B cell (primary cell): ENCODE measurements at regions not wholly inside any gene's neighbourhood (a gene's known extent, or its start where the extent isn't known, plus 50 kb on each side); places are given as distances from the start of the nearest gene placed in this dataset.

ENCODE experiments used
- EZH2 ChIP-seq: IDR thresholded peaks from 2 replicates; pipeline ENCODE4 v1.6.1; 2012; ENCODE audit warnings: borderline replicate concordance, low read depth, mild to moderate bottlenecking, moderate library complexity, low read length; ENCODE audit not compliant: insufficient read depth, poor library complexity, severe bottlenecking
- TF ChIP-seq, protein P1 (sequence below): fragments of 200-600 bp; IDR thresholded peaks from one replicate; pipeline ENCODE4 v1.8.0; 2022; ENCODE audit warnings: antibody characterized with exemption, mild to moderate bottlenecking

- TF ChIP-seq EZH2: no peak
- TF ChIP-seq, protein P1, sequence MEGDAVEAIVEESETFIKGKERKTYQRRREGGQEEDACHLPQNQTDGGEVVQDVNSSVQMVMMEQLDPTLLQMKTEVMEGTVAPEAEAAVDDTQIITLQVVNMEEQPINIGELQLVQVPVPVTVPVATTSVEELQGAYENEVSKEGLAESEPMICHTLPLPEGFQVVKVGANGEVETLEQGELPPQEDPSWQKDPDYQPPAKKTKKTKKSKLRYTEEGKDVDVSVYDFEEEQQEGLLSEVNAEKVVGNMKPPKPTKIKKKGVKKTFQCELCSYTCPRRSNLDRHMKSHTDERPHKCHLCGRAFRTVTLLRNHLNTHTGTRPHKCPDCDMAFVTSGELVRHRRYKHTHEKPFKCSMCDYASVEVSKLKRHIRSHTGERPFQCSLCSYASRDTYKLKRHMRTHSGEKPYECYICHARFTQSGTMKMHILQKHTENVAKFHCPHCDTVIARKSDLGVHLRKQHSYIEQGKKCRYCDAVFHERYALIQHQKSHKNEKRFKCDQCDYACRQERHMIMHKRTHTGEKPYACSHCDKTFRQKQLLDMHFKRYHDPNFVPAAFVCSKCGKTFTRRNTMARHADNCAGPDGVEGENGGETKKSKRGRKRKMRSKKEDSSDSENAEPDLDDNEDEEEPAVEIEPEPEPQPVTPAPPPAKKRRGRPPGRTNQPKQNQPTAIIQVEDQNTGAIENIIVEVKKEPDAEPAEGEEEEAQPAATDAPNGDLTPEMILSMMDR: no peak
Observed at GRCh38 chr5:152288499-152288898, 116.6 kb downstream of the NMUR2 start.
